Endodermal cell (in vitro differentiated cells): ENCODE measurements at regions not wholly inside any gene's neighbourhood (a gene's known extent, or its start where the extent isn't known, plus 50 kb on each side); places are given as distances from the start of the nearest gene placed in this dataset.

Source experiments
- DNase-seq: peaks from one replicate; pipeline ENCODE4 v3.0.0-alpha.2; 2017
- H3K27ac ChIP-seq: 2 replicates; pipeline ENCODE4 v1.5.1; 2013; ENCODE audit warnings: mild to moderate bottlenecking, low read depth, low read length, moderate library complexity
- H3K27me3 ChIP-seq: 2 replicates; pipeline ENCODE4 v1.6.1; 2013; ENCODE audit warnings: mild to moderate bottlenecking, low read length, moderate library complexity; ENCODE audit not compliant: insufficient read depth, control insufficient read depth, poor library complexity, severe bottlenecking
- H3K36me3 ChIP-seq: 2 replicates; pipeline ENCODE4 v1.7.0; 2013; ENCODE audit warnings: mild to moderate bottlenecking, low read length, moderate library complexity; ENCODE audit not compliant: control insufficient read depth, insufficient read depth
- H3K4me1 ChIP-seq: one replicate; pipeline ENCODE4 v1.7.0; 2013; ENCODE audit warnings: low read length; ENCODE audit not compliant: control insufficient read depth, insufficient read depth
- H3K4me3 ChIP-seq: 2 replicates; pipeline ENCODE4 v1.5.1; 2013; ENCODE audit warnings: mild to moderate bottlenecking, low read length, moderate library complexity
- H3K9ac ChIP-seq: 2 replicates; pipeline ENCODE4 v1.6.1; 2013; ENCODE audit warnings: mild to moderate bottlenecking, low read length, moderate library complexity; ENCODE audit not compliant: poor library complexity, severe bottlenecking; ENCODE audit errors: extremely low read depth
- H3K9me3 ChIP-seq: 2 replicates; pipeline ENCODE4 v1.6.1; 2013; ENCODE audit warnings: mild to moderate bottlenecking, low read length, moderate library complexity; ENCODE audit not compliant: control insufficient read depth
- H3K27ac Mint-ChIP-seq: 2 replicates; pipeline ENCODE4 v1.8.0; 2020; ENCODE audit warnings: mixed read lengths
- H3K27me3 Mint-ChIP-seq: 2 replicates; pipeline ENCODE4 v1.8.0; 2021; ENCODE audit warnings: mild to moderate bottlenecking, mixed read lengths; ENCODE audit not compliant: insufficient read depth
- H3K36me3 Mint-ChIP-seq: 2 replicates; pipeline ENCODE4 v1.8.0; 2020; ENCODE audit warnings: low read depth, mixed read lengths
- H3K4me1 Mint-ChIP-seq: 2 replicates; pipeline ENCODE4 v1.8.0; 2020; ENCODE audit warnings: mixed read lengths
- H3K4me3 Mint-ChIP-seq: 2 replicates; pipeline ENCODE4 v1.8.0; 2020; ENCODE audit warnings: mild to moderate bottlenecking, moderate library complexity, mixed read lengths
- H3K9me3 Mint-ChIP-seq: 2 replicates; pipeline ENCODE4 v1.8.0; 2020; ENCODE audit warnings: mild to moderate bottlenecking, mixed read lengths
- WGBS, 2 experiments: methylation state at CpG; one replicate each; pipeline versions ENCODE4 v1.1.5 to v1.1.7; 2013; ENCODE audit warnings: missing lambda C conversion rate in 2 of 2, mixed read lengths in 1 of 2; ENCODE audit not compliant: insufficient coverage in 1 of 2, insufficient read length in 1 of 2; 5-methylcytosine and 5-hydroxymethylcytosine counted together
- TF ChIP-seq, protein P1 (sequence below): fragments of 200-600 bp; sonication (generic); conservative IDR thresholded peaks from 2 replicates; pipeline ENCODE4 v1.5.0; 2021; ENCODE audit warnings: antibody characterized with exemption, mild to moderate bottlenecking

GRCh38 chr12:19026614-19027488 is 102.7 kb upstream of the PLEKHA5 start:
- no peaks in the 10 kb centered on the region for H3K27me3 ChIP-seq
- Mint-ChIP-seq H3K36me3 (peaks cover 3% of the 10 kb centered on the region), H3K4me3 (no peak overlapping the region), H3K4me1 (peaks cover 8% of the 10 kb centered on the region), H3K9me3 (peaks cover 17% of the 10 kb centered on the region), H3K27me3 (no peaks in the 10 kb centered on the region), H3K27ac (peak overlapping the region; percentile 1)
- H3K4me3 ChIP-seq: no peak overlapping the region
- WGBS, 2 experiments: 65 to 74% methylated on average over 4 to 7 of the region's 7 CpGs
- no peaks in the 10 kb centered on the region for H3K36me3 ChIP-seq
- H3K27ac ChIP-seq: peak overlapping the region; percentile 68
- no peak overlapping the region for H3K9ac ChIP-seq
- H3K4me1 ChIP-seq: peaks cover 2% of the 10 kb centered on the region
- DNase-seq: no peak
- H3K9me3 ChIP-seq: peaks cover 17% of the 10 kb centered on the region
- TF ChIP-seq, protein P1, sequence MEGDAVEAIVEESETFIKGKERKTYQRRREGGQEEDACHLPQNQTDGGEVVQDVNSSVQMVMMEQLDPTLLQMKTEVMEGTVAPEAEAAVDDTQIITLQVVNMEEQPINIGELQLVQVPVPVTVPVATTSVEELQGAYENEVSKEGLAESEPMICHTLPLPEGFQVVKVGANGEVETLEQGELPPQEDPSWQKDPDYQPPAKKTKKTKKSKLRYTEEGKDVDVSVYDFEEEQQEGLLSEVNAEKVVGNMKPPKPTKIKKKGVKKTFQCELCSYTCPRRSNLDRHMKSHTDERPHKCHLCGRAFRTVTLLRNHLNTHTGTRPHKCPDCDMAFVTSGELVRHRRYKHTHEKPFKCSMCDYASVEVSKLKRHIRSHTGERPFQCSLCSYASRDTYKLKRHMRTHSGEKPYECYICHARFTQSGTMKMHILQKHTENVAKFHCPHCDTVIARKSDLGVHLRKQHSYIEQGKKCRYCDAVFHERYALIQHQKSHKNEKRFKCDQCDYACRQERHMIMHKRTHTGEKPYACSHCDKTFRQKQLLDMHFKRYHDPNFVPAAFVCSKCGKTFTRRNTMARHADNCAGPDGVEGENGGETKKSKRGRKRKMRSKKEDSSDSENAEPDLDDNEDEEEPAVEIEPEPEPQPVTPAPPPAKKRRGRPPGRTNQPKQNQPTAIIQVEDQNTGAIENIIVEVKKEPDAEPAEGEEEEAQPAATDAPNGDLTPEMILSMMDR: no peak

DNA sequence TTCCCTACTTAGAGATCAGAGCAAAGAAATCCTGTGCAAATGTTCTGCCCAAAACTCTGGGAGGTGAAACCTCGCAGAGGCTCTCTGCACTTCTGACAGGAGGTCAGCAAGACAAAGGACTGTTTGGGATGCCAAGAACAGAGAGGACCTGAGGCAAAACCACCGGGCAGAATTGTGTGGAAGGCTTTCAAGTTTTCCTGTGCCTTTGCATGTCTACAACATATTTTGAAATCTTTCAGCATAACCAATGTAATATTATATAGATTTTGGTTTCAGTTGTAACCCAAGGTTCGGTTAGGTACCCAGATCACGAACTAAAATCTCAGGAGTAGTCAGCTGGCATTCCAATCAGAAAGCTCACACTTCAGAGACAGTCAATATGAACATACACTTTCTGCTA is 99.4 kb upstream of the PLEKHA5 start:
- 50 to 86% methylated on average over 1 to 4 of the region's 4 CpGs for WGBS, 2 experiments

DNA sequence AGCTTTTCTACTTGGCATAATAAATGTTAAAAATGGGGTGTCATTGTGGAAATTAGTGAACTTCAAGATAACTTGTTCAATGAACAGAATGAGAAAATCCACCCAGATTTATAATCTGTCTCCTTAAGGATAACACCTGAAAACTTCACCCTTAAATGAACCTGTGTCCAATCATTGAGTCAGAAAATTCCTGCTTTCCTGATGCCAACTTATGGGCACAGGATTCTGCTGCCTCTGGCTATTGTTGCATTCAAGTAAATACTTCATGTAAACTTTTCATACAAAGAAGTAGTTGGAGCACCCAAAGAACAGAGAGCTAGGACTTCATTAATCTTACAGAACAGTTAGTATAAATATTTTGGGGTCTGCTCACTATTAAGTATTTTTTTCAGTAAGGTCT is 98.9 kb upstream of the PLEKHA5 start:
- DNase-seq: no peak
- Mint-ChIP-seq H3K27me3 (no peaks in the 10 kb centered on the region), H3K9me3 (peaks cover 45% of the 10 kb centered on the region), H3K27ac (no peak overlapping the region), H3K36me3 (peaks cover 12% of the 10 kb centered on the region), H3K4me3 (no peak overlapping the region), H3K4me1 (peaks cover 8% of the 10 kb centered on the region)
- H3K4me1 ChIP-seq: peaks cover 2% of the 10 kb centered on the region
- TF ChIP-seq, protein P1: no peak
- no peak overlapping the region for H3K9ac ChIP-seq
- no peak overlapping the region for H3K27ac ChIP-seq
- no peaks in the 10 kb centered on the region for H3K27me3 ChIP-seq
- H3K9me3 ChIP-seq: peaks cover 32% of the 10 kb centered on the region
- no peak overlapping the region for H3K4me3 ChIP-seq
- H3K36me3 ChIP-seq: no peaks in the 10 kb centered on the region

More for the DNA sequence above, 99.4 kb upstream of the PLEKHA5 start:
- Mint-ChIP-seq H3K9me3 (peaks cover 48% of the 10 kb centered on the region), H3K4me3 (no peak overlapping the region), H3K27me3 (no peaks in the 10 kb centered on the region), H3K27ac (no peak overlapping the region), H3K4me1 (peaks cover 8% of the 10 kb centered on the region), H3K36me3 (peaks cover 12% of the 10 kb centered on the region)
- Histone ChIP-seq H3K27ac (peak overlapping the region; percentile 4), H3K4me3 (no peak overlapping the region), H3K9ac (no peak overlapping the region), H3K36me3 (no peaks in the 10 kb centered on the region), H3K4me1 (peaks cover 2% of the 10 kb centered on the region), H3K9me3 (peaks cover 35% of the 10 kb centered on the region), H3K27me3 (no peaks in the 10 kb centered on the region)
- TF ChIP-seq, protein P1: no peak
- DNase-seq: no peak
